GM23338 (cell line): ENCODE measurements at regions not wholly inside any gene's neighbourhood (a gene's known extent, or its start where the extent isn't known, plus 50 kb on each side); places are given as distances from the start of the nearest gene placed in this dataset.

ENCODE experiments used
- ATAC-seq: fragments of 200-7000 bp; cut with Tn5 transposase; 3 replicates; pipeline ENCODE4 v1.9.1; 2020
- DNase-seq: peaks from one replicate; pipeline ENCODE4 v3.0.0-alpha.2; 2015; ENCODE audit warnings: low spot score
- H2AFZ ChIP-seq: fragments of 200-600 bp; sonication (generic); 2 replicates; pipeline ENCODE4 v1.8.0; 2016; ENCODE audit warnings: antibody characterized with exemption, mild to moderate bottlenecking, moderate library complexity
- H3F3A ChIP-seq: fragments of 200-600 bp; sonication (generic); replicated peaks from 2 replicates; pipeline ENCODE4 v1.8.0; 2017; ENCODE audit warnings: antibody characterized with exemption, mixed run types, low read depth
- H3K27ac ChIP-seq: fragments of 200-600 bp; sonication (generic); 2 replicates; pipeline ENCODE4 v1.6.1; 2016; ENCODE audit warnings: low read depth
- H3K27me3 ChIP-seq: fragments of 200-600 bp; sonication (generic); 2 replicates; pipeline ENCODE4 v1.8.0; 2016; ENCODE audit warnings: mild to moderate bottlenecking, mixed run types, moderate library complexity; ENCODE audit not compliant: insufficient read depth
- H3K36me3 ChIP-seq: fragments of 200-600 bp; sonication (generic); 2 replicates; pipeline ENCODE4 v1.8.0; 2016; ENCODE audit warnings: mild to moderate bottlenecking; ENCODE audit not compliant: insufficient read depth
- H3K4me1 ChIP-seq: fragments of 200-600 bp; sonication (generic); 2 replicates; pipeline ENCODE4 v1.8.0; 2016; ENCODE audit warnings: mild to moderate bottlenecking, moderate library complexity; ENCODE audit not compliant: insufficient read depth
- H3K4me2 ChIP-seq: fragments of 200-600 bp; sonication (generic); 2 replicates; pipeline ENCODE4 v1.7.1; 2017; ENCODE audit warnings: mixed run types
- H3K4me3 ChIP-seq: fragments of 200-600 bp; sonication (generic); 2 replicates; pipeline ENCODE4 v1.6.1; 2016; ENCODE audit warnings: mixed run types
- H3K79me2 ChIP-seq: fragments of 200-600 bp; sonication (generic); replicated peaks from 2 replicates; pipeline ENCODE4 v1.8.0; 2017; ENCODE audit warnings: mild to moderate bottlenecking; ENCODE audit not compliant: insufficient read depth
- H3K9me2 ChIP-seq: fragments of 200-600 bp; sonication (generic); 2 replicates; pipeline ENCODE4 v1.8.0; 2017; ENCODE audit not compliant: insufficient read depth
- H4K20me1 ChIP-seq: fragments of 200-600 bp; sonication (generic); replicated peaks from 2 replicates; pipeline ENCODE4 v1.8.0; 2017; ENCODE audit warnings: mild to moderate bottlenecking; ENCODE audit not compliant: insufficient read depth
- H3K27ac Mint-ChIP-seq: 2 replicates; pipeline ENCODE4 v1.8.0; 2020; ENCODE audit warnings: inconsistent platforms, mild to moderate bottlenecking, moderate library complexity, mixed read lengths
- H3K27me3 Mint-ChIP-seq: 3 replicates; pipeline ENCODE4 v1.8.0; 2022; ENCODE audit warnings: low read depth, mild to moderate bottlenecking, moderate library complexity, mixed read lengths, inconsistent platforms; ENCODE audit not compliant: insufficient read depth, poor library complexity
- H3K36me3 Mint-ChIP-seq: 3 replicates; pipeline ENCODE4 v1.8.0; 2021; ENCODE audit warnings: low read depth, mild to moderate bottlenecking, inconsistent platforms, moderate library complexity, mixed read lengths
- H3K4me1 Mint-ChIP-seq: 3 replicates; pipeline ENCODE4 v1.8.0; 2020; ENCODE audit warnings: mild to moderate bottlenecking, inconsistent platforms, mixed read lengths
- H3K4me3 Mint-ChIP-seq: 3 replicates; pipeline ENCODE4 v1.8.0; 2021; ENCODE audit warnings: moderate library complexity, mild to moderate bottlenecking, inconsistent platforms, mixed read lengths
- H3K9me3 Mint-ChIP-seq: 3 replicates; pipeline ENCODE4 v1.8.0; 2020; ENCODE audit warnings: moderate library complexity, mild to moderate bottlenecking, inconsistent platforms, mixed read lengths
- CREB1 ChIP-seq: fragments of 250-450 bp; sonication (Bioruptor Pico); IDR thresholded peaks from 2 replicates; pipeline ENCODE4 v1.5.0; 2020; ENCODE audit warnings: low read depth, mild to moderate bottlenecking, moderate library complexity
- EZH2 ChIP-seq: fragments of 200-600 bp; sonication (generic); IDR thresholded peaks from one replicate; pipeline ENCODE4 v1.8.0; 2017; ENCODE audit warnings: antibody characterized with exemption, mild to moderate bottlenecking, low read depth; ENCODE audit not compliant: unreplicated experiment
- EZH2phosphoT487 ChIP-seq: fragments of 200-600 bp; sonication (generic); IDR thresholded peaks from one replicate; pipeline ENCODE4 v1.8.1; 2018; ENCODE audit warnings: antibody characterized with exemption; ENCODE audit not compliant: unreplicated experiment
- JUNB ChIP-seq: IDR thresholded peaks from one replicate; pipeline ENCODE4 v1.6.1; 2016; ENCODE audit warnings: antibody characterized with exemption; ENCODE audit not compliant: unreplicated experiment
- NANOG ChIP-seq: IDR thresholded peaks from 2 replicates; pipeline ENCODE4 v1.6.1; 2016; ENCODE audit warnings: antibody characterized with exemption, borderline replicate concordance
- STAT1 ChIP-seq: IDR thresholded peaks from one replicate; pipeline ENCODE4 v1.6.1; 2016; ENCODE audit warnings: antibody characterized with exemption; ENCODE audit not compliant: unreplicated experiment
- ZNF114 ChIP-seq: fragments of 250-450 bp; sonication (Bioruptor Pico); IDR thresholded peaks from 2 replicates; pipeline ENCODE4 v1.5.0; 2020; ENCODE audit warnings: mild to moderate bottlenecking, moderate library complexity
- ZNF331 ChIP-seq: fragments of 250-450 bp; sonication (Bioruptor Pico); IDR thresholded peaks from 2 replicates; pipeline ENCODE4 v1.5.0; 2020; ENCODE audit warnings: low read depth, mild to moderate bottlenecking, moderate library complexity
- TF ChIP-seq, protein P1 (sequence below), 2 experiments: fragments of 200-600 bp in 1 of 2; sonication (generic) in 1 of 2; conservative IDR thresholded peaks; 2 replicates each; pipeline versions ENCODE4 v1.5.1 to v1.6.1; 2016 to 2017; ENCODE audit warnings: antibody characterized with exemption in 2 of 2, low read depth in 2 of 2, mild to moderate bottlenecking in 2 of 2, moderate library complexity in 1 of 2
- TF ChIP-seq, protein P2 (sequence below): IDR thresholded peaks from one replicate; pipeline ENCODE4 v1.6.1; 2018; ENCODE audit warnings: antibody characterized with exemption; ENCODE audit not compliant: unreplicated experiment
- TF ChIP-seq, protein P3 (sequence below): fragments of 250-450 bp; sonication (Bioruptor Pico); IDR thresholded peaks from 2 replicates; pipeline ENCODE4 v1.5.0; 2020; ENCODE audit warnings: mild to moderate bottlenecking, moderate library complexity
- TF ChIP-seq, protein P4 (sequence below): IDR thresholded peaks from 2 replicates; pipeline ENCODE4 v1.6.1; 2016; ENCODE audit warnings: antibody characterized with exemption

DNA sequence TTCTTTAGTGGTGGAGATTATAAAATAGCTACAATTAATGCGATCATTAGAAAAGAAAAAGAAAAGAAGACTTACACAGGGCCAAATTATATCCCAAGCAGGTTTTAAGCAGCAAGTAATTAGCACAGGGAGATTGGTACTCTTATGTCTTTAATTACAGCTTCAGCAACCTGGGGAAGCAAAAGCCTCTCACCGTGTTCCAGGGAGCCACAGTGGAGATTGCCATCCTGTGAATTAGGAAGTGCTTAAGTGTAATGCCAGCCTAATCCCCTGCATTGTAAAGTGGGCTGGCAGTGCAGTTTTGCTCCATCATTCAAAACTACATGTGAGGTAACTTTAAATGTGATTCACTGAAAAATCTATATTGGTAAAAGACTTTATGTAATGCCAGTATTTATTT lies 533.5 kb upstream of the COBL start:
- Histone ChIP-seq H3K4me1 (no peaks in the 10 kb centered on the region), H3K4me2 (no peak overlapping the region), H3K36me3 (no peaks in the 10 kb centered on the region), H3K79me2 (no peaks in the 10 kb centered on the region), H4K20me1 (no peaks in the 10 kb centered on the region), H3K4me3 (no peak overlapping the region), H3K9me2 (peaks cover 12% of the 10 kb centered on the region; the same call in 1 of the 2 replicates), H2AFZ (no peak overlapping the region), H3F3A (no peaks in the 10 kb centered on the region), H3K27ac (no peak overlapping the region), H3K27me3 (no peaks in the 10 kb centered on the region)
- Mint-ChIP-seq H3K4me3 (no peak overlapping the region), H3K27me3 (no peaks in the 10 kb centered on the region), H3K4me1 (no peaks in the 10 kb centered on the region; the same call in 2 of the 3 replicates), H3K9me3 (no peaks in the 10 kb centered on the region; the same call in none of the 3 replicates), H3K36me3 (no peaks in the 10 kb centered on the region; the same call in 2 of the 3 replicates), H3K27ac (no peak overlapping the region)
- ATAC-seq (no peak), DNase-seq (no peak)
- TF ChIP-seq, protein P1, sequence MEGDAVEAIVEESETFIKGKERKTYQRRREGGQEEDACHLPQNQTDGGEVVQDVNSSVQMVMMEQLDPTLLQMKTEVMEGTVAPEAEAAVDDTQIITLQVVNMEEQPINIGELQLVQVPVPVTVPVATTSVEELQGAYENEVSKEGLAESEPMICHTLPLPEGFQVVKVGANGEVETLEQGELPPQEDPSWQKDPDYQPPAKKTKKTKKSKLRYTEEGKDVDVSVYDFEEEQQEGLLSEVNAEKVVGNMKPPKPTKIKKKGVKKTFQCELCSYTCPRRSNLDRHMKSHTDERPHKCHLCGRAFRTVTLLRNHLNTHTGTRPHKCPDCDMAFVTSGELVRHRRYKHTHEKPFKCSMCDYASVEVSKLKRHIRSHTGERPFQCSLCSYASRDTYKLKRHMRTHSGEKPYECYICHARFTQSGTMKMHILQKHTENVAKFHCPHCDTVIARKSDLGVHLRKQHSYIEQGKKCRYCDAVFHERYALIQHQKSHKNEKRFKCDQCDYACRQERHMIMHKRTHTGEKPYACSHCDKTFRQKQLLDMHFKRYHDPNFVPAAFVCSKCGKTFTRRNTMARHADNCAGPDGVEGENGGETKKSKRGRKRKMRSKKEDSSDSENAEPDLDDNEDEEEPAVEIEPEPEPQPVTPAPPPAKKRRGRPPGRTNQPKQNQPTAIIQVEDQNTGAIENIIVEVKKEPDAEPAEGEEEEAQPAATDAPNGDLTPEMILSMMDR (conservative IDR thresholded peaks at IDR 0.05; ENCODE audit: low read depth in 2 of 2), result no peak
- TF ChIP-seq NANOG, result no peak
- TF ChIP-seq JUNB, result no peak
- TF ChIP-seq, protein P2, sequence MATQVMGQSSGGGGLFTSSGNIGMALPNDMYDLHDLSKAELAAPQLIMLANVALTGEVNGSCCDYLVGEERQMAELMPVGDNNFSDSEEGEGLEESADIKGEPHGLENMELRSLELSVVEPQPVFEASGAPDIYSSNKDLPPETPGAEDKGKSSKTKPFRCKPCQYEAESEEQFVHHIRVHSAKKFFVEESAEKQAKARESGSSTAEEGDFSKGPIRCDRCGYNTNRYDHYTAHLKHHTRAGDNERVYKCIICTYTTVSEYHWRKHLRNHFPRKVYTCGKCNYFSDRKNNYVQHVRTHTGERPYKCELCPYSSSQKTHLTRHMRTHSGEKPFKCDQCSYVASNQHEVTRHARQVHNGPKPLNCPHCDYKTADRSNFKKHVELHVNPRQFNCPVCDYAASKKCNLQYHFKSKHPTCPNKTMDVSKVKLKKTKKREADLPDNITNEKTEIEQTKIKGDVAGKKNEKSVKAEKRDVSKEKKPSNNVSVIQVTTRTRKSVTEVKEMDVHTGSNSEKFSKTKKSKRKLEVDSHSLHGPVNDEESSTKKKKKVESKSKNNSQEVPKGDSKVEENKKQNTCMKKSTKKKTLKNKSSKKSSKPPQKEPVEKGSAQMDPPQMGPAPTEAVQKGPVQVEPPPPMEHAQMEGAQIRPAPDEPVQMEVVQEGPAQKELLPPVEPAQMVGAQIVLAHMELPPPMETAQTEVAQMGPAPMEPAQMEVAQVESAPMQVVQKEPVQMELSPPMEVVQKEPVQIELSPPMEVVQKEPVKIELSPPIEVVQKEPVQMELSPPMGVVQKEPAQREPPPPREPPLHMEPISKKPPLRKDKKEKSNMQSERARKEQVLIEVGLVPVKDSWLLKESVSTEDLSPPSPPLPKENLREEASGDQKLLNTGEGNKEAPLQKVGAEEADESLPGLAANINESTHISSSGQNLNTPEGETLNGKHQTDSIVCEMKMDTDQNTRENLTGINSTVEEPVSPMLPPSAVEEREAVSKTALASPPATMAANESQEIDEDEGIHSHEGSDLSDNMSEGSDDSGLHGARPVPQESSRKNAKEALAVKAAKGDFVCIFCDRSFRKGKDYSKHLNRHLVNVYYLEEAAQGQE, result no peak
- TF ChIP-seq, protein P3, sequence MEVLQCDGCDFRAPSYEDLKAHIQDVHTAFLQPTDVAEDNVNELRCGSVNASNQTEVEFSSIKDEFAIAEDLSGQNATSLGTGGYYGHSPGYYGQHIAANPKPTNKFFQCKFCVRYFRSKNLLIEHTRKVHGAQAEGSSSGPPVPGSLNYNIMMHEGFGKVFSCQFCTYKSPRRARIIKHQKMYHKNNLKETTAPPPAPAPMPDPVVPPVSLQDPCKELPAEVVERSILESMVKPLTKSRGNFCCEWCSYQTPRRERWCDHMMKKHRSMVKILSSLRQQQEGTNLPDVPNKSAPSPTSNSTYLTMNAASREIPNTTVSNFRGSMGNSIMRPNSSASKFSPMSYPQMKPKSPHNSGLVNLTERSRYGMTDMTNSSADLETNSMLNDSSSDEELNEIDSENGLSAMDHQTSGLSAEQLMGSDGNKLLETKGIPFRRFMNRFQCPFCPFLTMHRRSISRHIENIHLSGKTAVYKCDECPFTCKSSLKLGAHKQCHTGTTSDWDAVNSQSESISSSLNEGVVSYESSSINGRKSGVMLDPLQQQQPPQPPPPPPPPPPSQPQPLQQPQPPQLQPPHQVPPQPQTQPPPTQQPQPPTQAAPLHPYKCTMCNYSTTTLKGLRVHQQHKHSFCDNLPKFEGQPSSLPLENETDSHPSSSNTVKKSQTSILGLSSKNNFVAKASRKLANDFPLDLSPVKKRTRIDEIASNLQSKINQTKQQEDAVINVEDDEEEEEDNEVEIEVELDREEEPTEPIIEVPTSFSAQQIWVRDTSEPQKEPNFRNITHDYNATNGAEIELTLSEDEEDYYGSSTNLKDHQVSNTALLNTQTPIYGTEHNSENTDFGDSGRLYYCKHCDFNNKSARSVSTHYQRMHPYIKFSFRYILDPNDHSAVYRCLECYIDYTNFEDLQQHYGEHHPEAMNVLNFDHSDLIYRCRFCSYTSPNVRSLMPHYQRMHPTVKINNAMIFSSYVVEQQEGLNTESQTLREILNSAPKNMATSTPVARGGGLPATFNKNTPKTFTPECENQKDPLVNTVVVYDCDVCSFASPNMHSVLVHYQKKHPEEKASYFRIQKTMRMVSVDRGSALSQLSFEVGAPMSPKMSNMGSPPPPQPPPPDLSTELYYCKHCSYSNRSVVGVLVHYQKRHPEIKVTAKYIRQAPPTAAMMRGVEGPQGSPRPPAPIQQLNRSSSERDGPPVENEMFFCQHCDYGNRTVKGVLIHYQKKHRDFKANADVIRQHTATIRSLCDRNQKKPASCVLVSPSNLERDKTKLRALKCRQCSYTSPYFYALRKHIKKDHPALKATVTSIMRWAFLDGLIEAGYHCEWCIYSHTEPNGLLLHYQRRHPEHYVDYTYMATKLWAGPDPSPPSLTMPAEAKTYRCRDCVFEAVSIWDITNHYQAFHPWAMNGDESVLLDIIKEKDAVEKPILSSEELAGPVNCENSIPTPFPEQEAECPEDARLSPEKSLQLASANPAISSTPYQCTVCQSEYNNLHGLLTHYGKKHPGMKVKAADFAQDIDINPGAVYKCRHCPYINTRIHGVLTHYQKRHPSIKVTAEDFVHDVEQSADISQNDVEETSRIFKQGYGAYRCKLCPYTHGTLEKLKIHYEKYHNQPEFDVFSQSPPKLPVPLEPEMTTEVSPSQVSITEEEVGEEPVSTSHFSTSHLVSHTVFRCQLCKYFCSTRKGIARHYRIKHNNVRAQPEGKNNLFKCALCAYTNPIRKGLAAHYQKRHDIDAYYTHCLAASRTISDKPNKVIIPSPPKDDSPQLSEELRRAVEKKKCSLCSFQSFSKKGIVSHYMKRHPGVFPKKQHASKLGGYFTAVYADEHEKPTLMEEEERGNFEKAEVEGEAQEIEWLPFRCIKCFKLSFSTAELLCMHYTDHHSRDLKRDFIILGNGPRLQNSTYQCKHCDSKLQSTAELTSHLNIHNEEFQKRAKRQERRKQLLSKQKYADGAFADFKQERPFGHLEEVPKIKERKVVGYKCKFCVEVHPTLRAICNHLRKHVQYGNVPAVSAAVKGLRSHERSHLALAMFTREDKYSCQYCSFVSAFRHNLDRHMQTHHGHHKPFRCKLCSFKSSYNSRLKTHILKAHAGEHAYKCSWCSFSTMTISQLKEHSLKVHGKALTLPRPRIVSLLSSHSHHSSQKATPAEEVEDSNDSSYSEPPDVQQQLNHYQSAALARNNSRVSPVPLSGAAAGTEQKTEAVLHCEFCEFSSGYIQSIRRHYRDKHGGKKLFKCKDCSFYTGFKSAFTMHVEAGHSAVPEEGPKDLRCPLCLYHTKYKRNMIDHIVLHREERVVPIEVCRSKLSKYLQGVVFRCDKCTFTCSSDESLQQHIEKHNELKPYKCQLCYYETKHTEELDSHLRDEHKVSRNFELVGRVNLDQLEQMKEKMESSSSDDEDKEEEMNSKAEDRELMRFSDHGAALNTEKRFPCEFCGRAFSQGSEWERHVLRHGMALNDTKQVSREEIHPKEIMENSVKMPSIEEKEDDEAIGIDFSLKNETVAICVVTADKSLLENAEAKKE (CRISPR knock-in tag), result no peak
- TF ChIP-seq, protein P4, sequence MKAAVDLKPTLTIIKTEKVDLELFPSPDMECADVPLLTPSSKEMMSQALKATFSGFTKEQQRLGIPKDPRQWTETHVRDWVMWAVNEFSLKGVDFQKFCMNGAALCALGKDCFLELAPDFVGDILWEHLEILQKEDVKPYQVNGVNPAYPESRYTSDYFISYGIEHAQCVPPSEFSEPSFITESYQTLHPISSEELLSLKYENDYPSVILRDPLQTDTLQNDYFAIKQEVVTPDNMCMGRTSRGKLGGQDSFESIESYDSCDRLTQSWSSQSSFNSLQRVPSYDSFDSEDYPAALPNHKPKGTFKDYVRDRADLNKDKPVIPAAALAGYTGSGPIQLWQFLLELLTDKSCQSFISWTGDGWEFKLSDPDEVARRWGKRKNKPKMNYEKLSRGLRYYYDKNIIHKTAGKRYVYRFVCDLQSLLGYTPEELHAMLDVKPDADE, result no peak
- TF ChIP-seq EZH2, result no peak
- no peak for TF ChIP-seq STAT1
- TF ChIP-seq ZNF331 (CRISPR knock-in tag), result no peak
- TF ChIP-seq EZH2phosphoT487, result no peak
- TF ChIP-seq CREB1 (CRISPR knock-in tag), result no peak
- TF ChIP-seq ZNF114 (CRISPR knock-in tag), result no peak
